ENCODE measurements at regions not wholly inside any gene's neighbourhood (a gene's known extent, or its start where the extent isn't known, plus 50 kb on each side); places are given as distances from the start of the nearest gene placed in this dataset.

GRCh38 chr1:220374449-220374848, 102.2 kb upstream of the RAB3GAP2 start (continued):
- TF ChIP-seq ZNF462 (CRISPR knock-in tag; IDR thresholded peaks at IDR 0.05) = no peak
- no peak for TF ChIP-seq POLR2AphosphoS5 (IDR thresholded peaks at IDR 0.05; ENCODE audit: low read depth)
- TF ChIP-seq STAT1 (IDR thresholded peaks at IDR 0.05; ENCODE audit: unreplicated experiment) = no peak
- no peak for TF ChIP-seq CREB1 (CRISPR knock-in tag; IDR thresholded peaks at IDR 0.05; ENCODE audit: low read depth)
- TF ChIP-seq ETS1 (IDR thresholded peaks at IDR 0.05) = no peak
- no peak for TF ChIP-seq REST (IDR thresholded peaks at IDR 0.05; ENCODE audit: unreplicated experiment)
- no peak for TF ChIP-seq ZNF114 (CRISPR knock-in tag; IDR thresholded peaks at IDR 0.05)
- TF ChIP-seq CTCF (conservative IDR thresholded peaks at IDR 0.05; ENCODE audit: low read depth in 2 of 2) = no peak
- TF ChIP-seq EZH2 (IDR thresholded peaks at IDR 0.05; ENCODE audit: low read depth, unreplicated experiment) = no peak

Data from GM23338 (cell line).